ENCODE measurements at regions not wholly inside any gene's neighbourhood (a gene's known extent, or its start where the extent isn't known, plus 50 kb on each side); places are given as distances from the start of the nearest gene placed in this dataset.

- TF ChIP-seq MAX (IDR thresholded peaks at IDR 0.05) (no peak), SUZ12 (IDR thresholded peaks at IDR 0.05; ENCODE audit: low read length) (no peak)
Measured at GRCh38 chr2:71905205-71905604, 242.5 kb downstream of the CYP26B1 start.
